IMR-90 (cell line): ENCODE measurements at regions not wholly inside any gene's neighbourhood (a gene's known extent, or its start where the extent isn't known, plus 50 kb on each side); places are given as distances from the start of the nearest gene placed in this dataset.

Experiments used
- BHLHE40 ChIP-seq: fragments of 150-350 bp; IDR thresholded peaks from 2 replicates; pipeline ENCODE4 v1.6.1; 2016; ENCODE audit warnings: mild to moderate bottlenecking, low read depth, low read length
- CEBPB ChIP-seq: IDR thresholded peaks from 2 replicates; pipeline ENCODE4 v1.6.1; 2012; ENCODE audit warnings: low read depth, low read length, improper control_type of control experiment
- CHD1 ChIP-seq: IDR thresholded peaks from 2 replicates; pipeline ENCODE4 v1.6.1; 2012; ENCODE audit warnings: low read depth, low read length, improper control_type of control experiment
- FOS ChIP-seq: fragments of 150-350 bp; IDR thresholded peaks from 2 replicates; pipeline ENCODE4 v1.6.1; 2016; ENCODE audit warnings: low read depth, low read length
- MAZ ChIP-seq: IDR thresholded peaks from 2 replicates; pipeline ENCODE4 v1.6.1; 2012; ENCODE audit warnings: low read depth, mild to moderate bottlenecking, low read length, improper control_type of control experiment, moderate library complexity, borderline replicate concordance
- NFE2L2 ChIP-seq: fragments of 150-350 bp; IDR thresholded peaks from 2 replicates; pipeline ENCODE4 v1.6.1; 2016; ENCODE audit warnings: low read depth, mild to moderate bottlenecking, low read length
- POLR2A ChIP-seq: IDR thresholded peaks from 2 replicates; pipeline ENCODE4 v1.6.1; 2012; ENCODE audit warnings: mild to moderate bottlenecking, low read depth, low read length
- RAD21 ChIP-seq: IDR thresholded peaks from 2 replicates; pipeline ENCODE4 v1.6.1; 2012; ENCODE audit warnings: low read length, improper control_type of control experiment
- RCOR1 ChIP-seq: IDR thresholded peaks from 2 replicates; pipeline ENCODE4 v1.6.1; 2012; ENCODE audit warnings: mild to moderate bottlenecking, low read length, improper control_type of control experiment; ENCODE audit not compliant: insufficient replicate concordance
- RFX5 ChIP-seq: IDR thresholded peaks from 2 replicates; pipeline ENCODE4 v1.8.0; 2012; ENCODE audit warnings: low read depth, mild to moderate bottlenecking, low read length, moderate library complexity
- SMC3 ChIP-seq: fragments of 150-350 bp; IDR thresholded peaks from 2 replicates; pipeline ENCODE4 v1.6.1; 2016; ENCODE audit warnings: low read depth, mild to moderate bottlenecking, antibody characterized with exemption, low read length, moderate library complexity
- USF2 ChIP-seq: fragments of 150-350 bp; IDR thresholded peaks from 2 replicates; pipeline ENCODE4 v1.6.1; 2017; ENCODE audit warnings: mild to moderate bottlenecking, antibody characterized with exemption, low read length, low read depth
- TF ChIP-seq, protein P1 (sequence below): conservative IDR thresholded peaks from 2 replicates; pipeline ENCODE4 v1.5.1; 2012; ENCODE audit warnings: mild to moderate bottlenecking, low read depth, low read length, improper control_type of control experiment
- TF ChIP-seq, protein P2 (sequence below): fragments of 150-350 bp; IDR thresholded peaks from 2 replicates; pipeline ENCODE4 v1.6.1; 2016; ENCODE audit warnings: low read depth, mild to moderate bottlenecking, low read length, moderate library complexity, borderline replicate concordance

DNA sequence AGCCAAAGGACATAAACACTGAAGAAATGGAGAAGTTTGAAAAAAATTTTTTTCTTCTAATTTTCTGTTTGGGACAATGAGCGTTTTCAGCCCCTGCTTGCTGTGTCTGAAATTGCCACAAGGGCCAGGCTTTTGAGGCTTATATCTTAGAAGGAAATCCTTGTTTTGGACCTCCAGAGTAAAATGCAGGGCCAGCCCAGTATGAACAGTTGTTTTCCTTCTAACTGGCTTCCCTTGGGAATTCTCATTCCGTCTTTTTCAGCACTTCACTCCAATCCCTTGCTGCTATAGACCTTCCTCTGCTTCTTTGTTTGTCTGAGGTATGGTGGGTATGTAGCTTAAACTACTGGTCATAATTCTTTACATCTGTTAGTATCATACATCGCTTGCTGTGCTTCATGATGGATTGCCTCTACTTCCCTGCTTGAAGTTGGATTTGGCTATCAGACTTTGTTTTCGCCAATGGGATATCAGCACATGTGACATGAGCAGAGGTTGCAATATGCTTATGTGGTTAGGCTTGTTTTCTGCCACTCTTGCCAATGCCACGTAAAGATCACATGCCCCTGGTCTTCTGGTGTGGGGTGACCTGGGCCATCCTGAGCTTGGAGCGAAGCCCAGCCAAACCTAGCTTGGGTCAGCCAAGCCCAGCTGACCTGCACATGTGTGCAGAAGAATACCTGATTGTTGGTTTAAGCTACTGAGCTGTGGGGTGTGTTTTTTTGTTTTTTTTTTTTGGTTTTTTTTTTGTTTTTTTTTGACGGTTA, 64.7 kb downstream of the AVPR1A start:
- no peak for TF ChIP-seq NFE2L2
- TF ChIP-seq, protein P1, sequence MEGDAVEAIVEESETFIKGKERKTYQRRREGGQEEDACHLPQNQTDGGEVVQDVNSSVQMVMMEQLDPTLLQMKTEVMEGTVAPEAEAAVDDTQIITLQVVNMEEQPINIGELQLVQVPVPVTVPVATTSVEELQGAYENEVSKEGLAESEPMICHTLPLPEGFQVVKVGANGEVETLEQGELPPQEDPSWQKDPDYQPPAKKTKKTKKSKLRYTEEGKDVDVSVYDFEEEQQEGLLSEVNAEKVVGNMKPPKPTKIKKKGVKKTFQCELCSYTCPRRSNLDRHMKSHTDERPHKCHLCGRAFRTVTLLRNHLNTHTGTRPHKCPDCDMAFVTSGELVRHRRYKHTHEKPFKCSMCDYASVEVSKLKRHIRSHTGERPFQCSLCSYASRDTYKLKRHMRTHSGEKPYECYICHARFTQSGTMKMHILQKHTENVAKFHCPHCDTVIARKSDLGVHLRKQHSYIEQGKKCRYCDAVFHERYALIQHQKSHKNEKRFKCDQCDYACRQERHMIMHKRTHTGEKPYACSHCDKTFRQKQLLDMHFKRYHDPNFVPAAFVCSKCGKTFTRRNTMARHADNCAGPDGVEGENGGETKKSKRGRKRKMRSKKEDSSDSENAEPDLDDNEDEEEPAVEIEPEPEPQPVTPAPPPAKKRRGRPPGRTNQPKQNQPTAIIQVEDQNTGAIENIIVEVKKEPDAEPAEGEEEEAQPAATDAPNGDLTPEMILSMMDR = no peak
- TF ChIP-seq RAD21 = no peak
- no peak for TF ChIP-seq CHD1
- no peak for TF ChIP-seq POLR2A
- TF ChIP-seq, protein P2, sequence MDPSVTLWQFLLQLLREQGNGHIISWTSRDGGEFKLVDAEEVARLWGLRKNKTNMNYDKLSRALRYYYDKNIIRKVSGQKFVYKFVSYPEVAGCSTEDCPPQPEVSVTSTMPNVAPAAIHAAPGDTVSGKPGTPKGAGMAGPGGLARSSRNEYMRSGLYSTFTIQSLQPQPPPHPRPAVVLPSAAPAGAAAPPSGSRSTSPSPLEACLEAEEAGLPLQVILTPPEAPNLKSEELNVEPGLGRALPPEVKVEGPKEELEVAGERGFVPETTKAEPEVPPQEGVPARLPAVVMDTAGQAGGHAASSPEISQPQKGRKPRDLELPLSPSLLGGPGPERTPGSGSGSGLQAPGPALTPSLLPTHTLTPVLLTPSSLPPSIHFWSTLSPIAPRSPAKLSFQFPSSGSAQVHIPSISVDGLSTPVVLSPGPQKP = no peak
- TF ChIP-seq USF2 = no peak
- TF ChIP-seq RCOR1 = no peak
- TF ChIP-seq RFX5 = no peak
- TF ChIP-seq CEBPB = no peak
- no peak for TF ChIP-seq MAZ
- no peak for TF ChIP-seq FOS
- no peak for TF ChIP-seq SMC3
- no peak for TF ChIP-seq BHLHE40
